ENCODE measurements at regions not wholly inside any gene's neighbourhood (a gene's known extent, or its start where the extent isn't known, plus 50 kb on each side); places are given as distances from the start of the nearest gene placed in this dataset.

GRCh38 chr4:24144381-24144780, 254.5 kb upstream of the PPARGC1A start:
- no peak for DNase-seq

- DNase-seq = no peak
Observed at GRCh38 chr4:24143741-24144140, 253.9 kb upstream of the PPARGC1A start.

- no peak for DNase-seq
Observed at GRCh38 chr4:24141836-24142235, 252.0 kb upstream of the PPARGC1A start.

GRCh38 chr4:24140892-24141291, 251.0 kb upstream of the PPARGC1A start:
- no peak for DNase-seq

- no peak for DNase-seq
Observed at GRCh38 chr4:24137671-24138601, 248.1 kb upstream of the PPARGC1A start.

GRCh38 chr4:24131954-24132673, 242.3 kb upstream of the PPARGC1A start:
- no peak for DNase-seq

GRCh38 chr4:24130637-24131036, 240.8 kb upstream of the PPARGC1A start:
- no peak for DNase-seq

- DNase-seq = no peak
Observed at GRCh38 chr4:24126776-24127175, 236.9 kb upstream of the PPARGC1A start.

- DNase-seq = no peak
Observed at GRCh38 chr4:24121395-24122175, 231.7 kb upstream of the PPARGC1A start.

GRCh38 chr4:24117975-24118374, 228.1 kb upstream of the PPARGC1A start:
- no peak for DNase-seq

GRCh38 chr4:24116107-24116506, 226.3 kb upstream of the PPARGC1A start:
- no peak for DNase-seq

GRCh38 chr4:24114919-24115500, 225.2 kb upstream of the PPARGC1A start:
- DNase-seq = no peak

- DNase-seq = no peak
Observed at GRCh38 chr4:24114444-24114843, 224.6 kb upstream of the PPARGC1A start.

GRCh38 chr4:24112466-24112865, 222.6 kb upstream of the PPARGC1A start:
- DNase-seq = no peak

- DNase-seq = no peak
Observed at GRCh38 chr4:24108567-24108966, 218.7 kb upstream of the PPARGC1A start.

GRCh38 chr4:24105327-24106038, 215.6 kb upstream of the PPARGC1A start:
- DNase-seq = no peak

- DNase-seq = no peak
Observed at GRCh38 chr4:24104158-24104565, 214.3 kb upstream of the PPARGC1A start.

GRCh38 chr4:24103434-24104157, 213.7 kb upstream of the PPARGC1A start:
- no peak for DNase-seq

- DNase-seq = no peak
Observed at GRCh38 chr4:24102621-24103020, 212.8 kb upstream of the PPARGC1A start.

- DNase-seq = no peak
Observed at GRCh38 chr4:24096603-24097002, 206.8 kb upstream of the PPARGC1A start.

GRCh38 chr4:24094726-24095125, 204.9 kb upstream of the PPARGC1A start:
- no peak for DNase-seq

- no peak for DNase-seq
Observed at GRCh38 chr4:24093446-24093845, 203.6 kb upstream of the PPARGC1A start.
